Upper lobe of left lung (tissue), 4 donors: ENCODE measurements at regions not wholly inside any gene's neighbourhood (a gene's known extent, or its start where the extent isn't known, plus 50 kb on each side); places are given as distances from the start of the nearest gene placed in this dataset.

ENCODE experiments used
- EP300 ChIP-seq, 4 donors: sonication (generic); formaldehyde crosslinking; IDR thresholded peaks; one replicate each; pipeline ENCODE4 v1.5.1; 2017; ENCODE audit warnings: antibody characterized with exemption in 4 of 4, control low read depth in 2 of 4
- POLR2A ChIP-seq, 4 donors: fragments of 450-650 bp; IDR thresholded peaks; one replicate each; pipeline ENCODE4 v1.5.1; 2016 to 2017; ENCODE audit warnings: antibody characterized with exemption in 4 of 4, mild to moderate bottlenecking in 2 of 4
- POLR2AphosphoS5 ChIP-seq, 2 donors: sonication (generic); formaldehyde crosslinking; IDR thresholded peaks; one replicate each; pipeline ENCODE4 v1.5.1; 2017; ENCODE audit warnings: antibody characterized with exemption in 2 of 2
- TF ChIP-seq, protein P1 (sequence below), 6 experiments: fragments of 450-650 bp in 4 of 6; fragments of 200-600 bp in 2 of 6; sonication (generic) in 2 of 6; IDR thresholded peaks; one replicate each; pipeline ENCODE4 v1.5.1; 2016 to 2019; ENCODE audit warnings: antibody characterized with exemption in 6 of 6

GRCh38 chr5:68074048-68074632 lies 141.4 kb upstream of the PIK3R1 start:
- TF ChIP-seq, protein P1, sequence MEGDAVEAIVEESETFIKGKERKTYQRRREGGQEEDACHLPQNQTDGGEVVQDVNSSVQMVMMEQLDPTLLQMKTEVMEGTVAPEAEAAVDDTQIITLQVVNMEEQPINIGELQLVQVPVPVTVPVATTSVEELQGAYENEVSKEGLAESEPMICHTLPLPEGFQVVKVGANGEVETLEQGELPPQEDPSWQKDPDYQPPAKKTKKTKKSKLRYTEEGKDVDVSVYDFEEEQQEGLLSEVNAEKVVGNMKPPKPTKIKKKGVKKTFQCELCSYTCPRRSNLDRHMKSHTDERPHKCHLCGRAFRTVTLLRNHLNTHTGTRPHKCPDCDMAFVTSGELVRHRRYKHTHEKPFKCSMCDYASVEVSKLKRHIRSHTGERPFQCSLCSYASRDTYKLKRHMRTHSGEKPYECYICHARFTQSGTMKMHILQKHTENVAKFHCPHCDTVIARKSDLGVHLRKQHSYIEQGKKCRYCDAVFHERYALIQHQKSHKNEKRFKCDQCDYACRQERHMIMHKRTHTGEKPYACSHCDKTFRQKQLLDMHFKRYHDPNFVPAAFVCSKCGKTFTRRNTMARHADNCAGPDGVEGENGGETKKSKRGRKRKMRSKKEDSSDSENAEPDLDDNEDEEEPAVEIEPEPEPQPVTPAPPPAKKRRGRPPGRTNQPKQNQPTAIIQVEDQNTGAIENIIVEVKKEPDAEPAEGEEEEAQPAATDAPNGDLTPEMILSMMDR (IDR thresholded peaks at IDR 0.05) = no peak
- TF ChIP-seq POLR2A (IDR thresholded peaks at IDR 0.05) (no peak), POLR2AphosphoS5 (IDR thresholded peaks at IDR 0.05) (no peak), EP300 (IDR thresholded peaks at IDR 0.05) (no peak)
